Caco-2 (cell line): ENCODE measurements at regions not wholly inside any gene's neighbourhood (a gene's known extent, or its start where the extent isn't known, plus 50 kb on each side); places are given as distances from the start of the nearest gene placed in this dataset.

Experiments used
- BruUV-seq: library from RNA; stranded (reverse); fragments of 400-500 nt; replicated peaks from 2 replicates; lab custom pipeline; 2021; lab: Mats Ljungman, UMichigan
- CTCF ChIA-PET: fragments of 300-600 bp; sonication (Branson Sonifier 250); formaldehyde crosslinking; loops from one replicate; lab custom pipeline; 2022; ENCODE audit warnings: antibody characterized with exemption; lab: Charles Lee
- POLR2A ChIA-PET: fragments of 300-600 bp; sonication (Branson Sonifier 250); formaldehyde crosslinking; loops from one replicate; lab custom pipeline; 2022; ENCODE audit warnings: antibody characterized with exemption; lab: Charles Lee
- DNase-seq, 2 experiments: peaks; one replicate each; pipeline versions ENCODE4 v3.0.0 to v3.0.0-alpha.2; 2020 to 2022
- H3K27me3 ChIP-seq: replicated peaks from 2 replicates; pipeline ENCODE4 v1.6.0; 2011; ENCODE audit warnings: low read length; ENCODE audit not compliant: control insufficient read depth, insufficient read depth
- H3K36me3 ChIP-seq: 2 replicates; pipeline ENCODE4 v1.5.1; 2011; ENCODE audit warnings: low read length; ENCODE audit not compliant: control insufficient read depth, insufficient read depth
- H3K4me1 ChIP-seq: fragments of 250-450 bp; sonication (Bioruptor Pico); 2 replicates; pipeline ENCODE4 v1.5.1; 2020; ENCODE audit warnings: mild to moderate bottlenecking
- H3K4me3 ChIP-seq: 2 replicates; pipeline ENCODE4 v1.5.1; 2011; ENCODE audit warnings: low read depth, mild to moderate bottlenecking, control low read depth, low read length
- H3K9me3 ChIP-seq: fragments of 250-450 bp; sonication (Bioruptor Pico); 2 replicates; pipeline ENCODE4 v1.5.1; 2020; ENCODE audit warnings: mild to moderate bottlenecking, moderate library complexity
- H3K27ac Mint-ChIP-seq: one replicate; pipeline ENCODE4 v1.8.0; 2022; ENCODE audit warnings: mixed read lengths; ENCODE audit not compliant: unreplicated experiment
- H3K27me3 Mint-ChIP-seq: one replicate; pipeline ENCODE4 v1.8.0; 2022; ENCODE audit warnings: mixed read lengths; ENCODE audit not compliant: insufficient read depth, unreplicated experiment
- H3K36me3 Mint-ChIP-seq: one replicate; pipeline ENCODE4 v1.8.0; 2022; ENCODE audit warnings: mild to moderate bottlenecking, mixed read lengths; ENCODE audit not compliant: insufficient read depth, unreplicated experiment
- H3K4me1 Mint-ChIP-seq: one replicate; pipeline ENCODE4 v1.8.0; 2022; ENCODE audit warnings: low read depth, mixed read lengths; ENCODE audit not compliant: unreplicated experiment
- H3K4me3 Mint-ChIP-seq: one replicate; pipeline ENCODE4 v1.8.0; 2022; ENCODE audit warnings: mild to moderate bottlenecking, moderate library complexity, mixed read lengths; ENCODE audit not compliant: unreplicated experiment
- H3K9me3 Mint-ChIP-seq: one replicate; pipeline ENCODE4 v1.8.0; 2022; ENCODE audit warnings: mixed read lengths; ENCODE audit not compliant: unreplicated experiment
- intact Hi-C: fragments of 100-400 bp; cut with micrococcal nuclease; formaldehyde crosslinking; loops from one replicate; pipeline ENCODE4 v1.10.0; 2022; ENCODE audit not compliant: unreplicated experiment
- TF ChIP-seq, protein P1 (sequence below), 2 experiments: fragments of 200-600 bp in 1 of 2; IDR thresholded peaks; 1 replicate in 1 of 2; 2 replicates in 1 of 2; pipeline versions ENCODE4 v1.5.1 to v1.8.0; 2011 to 2022; ENCODE audit warnings: antibody characterized with exemption in 1 of 2, control low read depth in 1 of 2, inconsistent platforms in 1 of 2, low read depth in 1 of 2, low read length in 1 of 2, mild to moderate bottlenecking in 1 of 2, moderate library complexity in 1 of 2; ENCODE audit not compliant: insufficient read depth in 1 of 2, severe bottlenecking in 1 of 2, unreplicated experiment in 1 of 2

DNA sequence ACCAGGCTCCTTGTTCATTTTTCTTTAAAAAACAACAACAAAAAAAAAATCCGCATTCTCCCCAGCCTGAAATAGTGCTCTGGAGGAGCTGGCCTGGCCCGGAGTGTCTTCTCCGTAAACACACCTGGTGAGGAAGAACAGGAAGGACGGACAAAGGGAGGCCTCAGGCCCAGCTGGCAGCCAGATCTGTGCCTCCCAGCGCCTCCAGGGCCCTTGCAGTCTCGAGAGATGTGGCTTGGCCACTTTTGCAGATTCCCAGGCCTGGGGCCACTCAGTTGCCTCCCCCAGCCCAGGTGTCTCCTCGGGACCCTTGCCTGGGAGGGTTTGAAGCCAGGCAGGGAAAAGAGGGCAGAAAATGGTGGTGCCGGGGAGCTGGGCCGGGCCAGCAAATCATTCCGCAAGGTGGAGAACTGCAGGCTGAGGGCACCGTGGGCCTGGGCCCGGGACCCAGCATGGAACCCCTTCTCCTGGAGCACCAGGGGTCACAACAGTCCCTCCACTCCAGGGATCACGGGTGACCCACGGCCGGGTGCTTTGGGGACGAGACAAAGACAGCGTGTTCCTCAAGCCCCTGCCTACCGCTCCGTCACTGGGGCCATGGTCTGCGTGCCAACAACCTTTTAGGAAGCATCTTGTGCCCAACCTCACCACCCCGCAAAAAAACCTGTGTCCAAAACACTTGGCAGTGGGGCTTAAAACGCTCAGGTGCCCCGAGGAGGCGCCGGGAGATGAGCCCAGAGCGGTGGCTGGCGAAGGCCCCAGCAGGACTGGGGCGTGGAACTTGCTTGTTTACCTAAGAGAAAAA, 67.1 kb upstream of the WNT7B start:
- DNase-seq: peak in 1 of 2 experiments; percentile 13
- intact Hi-C loops: no loop called here
- Mint-ChIP-seq H3K27ac (no peak overlapping the region), H3K4me1 (no peaks in the 10 kb centered on the region), H3K27me3 (no peaks in the 10 kb centered on the region), H3K4me3 (peak overlapping the region; percentile 65), H3K36me3 (no peaks in the 10 kb centered on the region), H3K9me3 (no peaks in the 10 kb centered on the region)
- TF ChIP-seq, protein P1, sequence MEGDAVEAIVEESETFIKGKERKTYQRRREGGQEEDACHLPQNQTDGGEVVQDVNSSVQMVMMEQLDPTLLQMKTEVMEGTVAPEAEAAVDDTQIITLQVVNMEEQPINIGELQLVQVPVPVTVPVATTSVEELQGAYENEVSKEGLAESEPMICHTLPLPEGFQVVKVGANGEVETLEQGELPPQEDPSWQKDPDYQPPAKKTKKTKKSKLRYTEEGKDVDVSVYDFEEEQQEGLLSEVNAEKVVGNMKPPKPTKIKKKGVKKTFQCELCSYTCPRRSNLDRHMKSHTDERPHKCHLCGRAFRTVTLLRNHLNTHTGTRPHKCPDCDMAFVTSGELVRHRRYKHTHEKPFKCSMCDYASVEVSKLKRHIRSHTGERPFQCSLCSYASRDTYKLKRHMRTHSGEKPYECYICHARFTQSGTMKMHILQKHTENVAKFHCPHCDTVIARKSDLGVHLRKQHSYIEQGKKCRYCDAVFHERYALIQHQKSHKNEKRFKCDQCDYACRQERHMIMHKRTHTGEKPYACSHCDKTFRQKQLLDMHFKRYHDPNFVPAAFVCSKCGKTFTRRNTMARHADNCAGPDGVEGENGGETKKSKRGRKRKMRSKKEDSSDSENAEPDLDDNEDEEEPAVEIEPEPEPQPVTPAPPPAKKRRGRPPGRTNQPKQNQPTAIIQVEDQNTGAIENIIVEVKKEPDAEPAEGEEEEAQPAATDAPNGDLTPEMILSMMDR (IDR thresholded peaks at IDR 0.05; ENCODE audit: insufficient read depth in 1 of 2, low read depth in 1 of 2, low read length in 1 of 2, severe bottlenecking in 1 of 2, unreplicated experiment in 1 of 2): no peak
- no TSS peak for BruUV-seq
- CTCF ChIA-PET: interaction anchor here (1.8 kb wide), 1 partner anchor 38 kb away, joined by 8 read pairs; no protein-coding TSS in a partner anchor
- Histone ChIP-seq H3K4me3 (peak overlapping the region; percentile 27), H3K9me3 (no peaks in the 10 kb centered on the region), H3K36me3 (no peaks in the 10 kb centered on the region), H3K27me3 (no peaks in the 10 kb centered on the region; the same call in 1 of the 2 replicates), H3K4me1 (no peaks in the 10 kb centered on the region)
- POLR2A ChIA-PET: no interaction called here

DNA sequence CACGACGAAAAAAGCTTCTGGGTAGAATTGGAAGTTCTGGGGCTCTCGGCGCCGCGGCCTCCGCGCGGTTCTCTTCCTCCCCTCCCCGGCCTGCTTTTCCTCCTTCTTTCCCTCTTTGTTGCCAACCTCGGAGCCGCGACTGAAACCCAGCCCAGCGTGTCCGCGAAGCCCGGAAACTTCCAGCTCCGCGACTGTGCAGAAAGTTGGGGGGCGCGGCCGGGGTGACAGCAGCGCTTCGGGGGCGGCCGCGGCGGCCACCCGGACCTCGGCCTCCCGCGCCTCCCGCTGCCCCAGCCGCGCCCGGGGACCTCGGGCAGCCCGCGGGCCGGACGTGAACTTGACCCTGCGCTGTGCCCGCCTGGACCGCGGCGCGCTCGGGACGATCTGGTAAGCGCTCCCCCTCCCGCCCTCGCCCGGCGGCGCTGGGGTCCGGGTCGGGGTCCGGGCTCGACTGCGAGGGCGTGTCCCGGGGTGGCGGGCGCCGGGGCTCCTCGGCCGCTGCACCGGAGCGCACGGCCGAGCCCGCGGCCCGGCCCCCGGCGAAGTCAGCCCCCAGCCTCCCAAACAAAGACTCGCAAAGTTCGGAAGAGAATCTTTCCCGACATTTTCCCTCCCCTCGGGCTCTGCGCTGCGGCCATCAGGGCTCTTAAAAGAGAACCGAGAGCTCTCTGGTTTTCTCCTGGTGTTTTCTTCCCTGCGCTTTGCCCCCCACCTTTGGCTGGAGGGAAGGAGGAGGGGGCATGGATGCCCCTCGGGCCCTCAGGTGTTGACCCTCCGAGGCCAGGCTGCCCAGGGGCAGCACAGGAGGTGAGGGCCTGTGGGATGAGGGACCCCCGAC, 67.9 kb upstream of the WNT7B start:
- Histone ChIP-seq H3K36me3 (no peaks in the 10 kb centered on the region), H3K9me3 (no peaks in the 10 kb centered on the region), H3K27me3 (no peaks in the 10 kb centered on the region; the same call in 1 of the 2 replicates), H3K4me3 (peak overlapping the region; percentile 27), H3K4me1 (no peaks in the 10 kb centered on the region)
- DNase-seq: peak in 1 of 2 experiments; percentile 8
- ChIA-PET POLR2A (no interaction called here), CTCF (interaction anchor here (1.8 kb wide), 1 partner anchor 39 kb away, joined by 8 read pairs; no protein-coding TSS in a partner anchor)
- Mint-ChIP-seq H3K4me1 (no peaks in the 10 kb centered on the region), H3K9me3 (no peaks in the 10 kb centered on the region), H3K27me3 (no peaks in the 10 kb centered on the region), H3K4me3 (peak overlapping the region; percentile 65), H3K27ac (no peak overlapping the region), H3K36me3 (no peaks in the 10 kb centered on the region)
- intact Hi-C loops: no loop called here
- TF ChIP-seq, protein P1 (IDR thresholded peaks at IDR 0.05; ENCODE audit: insufficient read depth in 1 of 2, low read depth in 1 of 2, low read length in 1 of 2, severe bottlenecking in 1 of 2, unreplicated experiment in 1 of 2): no peak
- BruUV-seq: no TSS peak
